K562 (cell line): ENCODE measurements at regions not wholly inside any gene's neighbourhood (a gene's known extent, or its start where the extent isn't known, plus 50 kb on each side); places are given as distances from the start of the nearest gene placed in this dataset.

Source experiments
- ATAC-seq: fragments of 200-7000 bp; cut with Tn5 transposase; 3 replicates; pipeline ENCODE4 v1.9.1; 2020; ENCODE audit warnings: moderate library complexity
- BruUV-seq: library from RNA; stranded (reverse); fragments of 400-500 nt; replicated peaks from 2 replicates; lab custom pipeline; 2021; lab: Mats Ljungman, UMichigan
- CTCF ChIA-PET: fragments of 300-600 bp; formaldehyde crosslinking; extraction: SDS; loops from one replicate; lab custom pipeline; 2021; ENCODE audit warnings: low intra/inter-chr PET ratio; lab: Yijun Ruan, JAX
- POLR2A ChIA-PET: fragments of 300-600, 350-650 bp; sonication (Branson Sonifier 250); formaldehyde crosslinking; extraction: SDS; loops from one replicate; lab custom pipeline; 2021; ENCODE audit warnings: antibody characterized with exemption, inconsistent platforms; lab: Yijun Ruan, JAX
- DNase-seq, 4 experiments: peaks; one replicate each; pipeline versions ENCODE4 v3.0.0 to v3.0.0-alpha.2; 2011 to 2018; ENCODE audit warnings: low spot score in 3 of 4, mixed read lengths in 3 of 4; ENCODE audit errors: extremely low read depth in 1 of 4
- FAIRE-seq: peaks from 2 replicates; lab custom pipeline; 2011; peaks lifted over from hg19 to GRCh38; lab: Jason Lieb, UNC
- H2AFZ ChIP-seq: 2 replicates; pipeline ENCODE4 v1.6.0; 2011; ENCODE audit warnings: low read depth, low read length, control low read depth, inconsistent platforms
- H3K27ac ChIP-seq: fragments of 200-600 bp; 3 replicates; pipeline ENCODE4 v1.8.0; 2011; ENCODE audit warnings: low read depth, mild to moderate bottlenecking, control low read depth, inconsistent platforms, low read length, moderate library complexity, mixed read lengths; ENCODE audit errors: extremely low read depth
- H3K27me3 ChIP-seq, 2 experiments: fragments of 300-600 bp in 1 of 2; 2 replicates in 1 of 2; 3 replicates in 1 of 2; pipeline versions ENCODE4 v1.6.0 to v1.8.0; 2011; ENCODE audit warnings: inconsistent platforms in 2 of 2, low read length in 2 of 2, mild to moderate bottlenecking in 1 of 2, mixed read lengths in 1 of 2, moderate library complexity in 1 of 2; ENCODE audit not compliant: control insufficient read depth in 2 of 2, insufficient read depth in 2 of 2
- H3K36me3 ChIP-seq: fragments of 300-600 bp; 3 replicates; pipeline ENCODE4 v1.8.0; 2011; ENCODE audit warnings: mild to moderate bottlenecking, low read length, inconsistent platforms; ENCODE audit not compliant: control insufficient read depth, insufficient read depth
- H3K4me1 ChIP-seq, 2 experiments: fragments of 200-600 bp in 1 of 2; replicated peaks in 1 of 2; 2 replicates in 1 of 2; 3 replicates in 1 of 2; pipeline versions ENCODE4 v1.5.1 to v1.8.0; 2011; ENCODE audit warnings: inconsistent platforms in 2 of 2, low read length in 2 of 2, mild to moderate bottlenecking in 1 of 2, mixed read lengths in 1 of 2, moderate library complexity in 1 of 2; ENCODE audit not compliant: control insufficient read depth in 2 of 2, insufficient read depth in 2 of 2
- H3K4me2 ChIP-seq: 2 replicates; pipeline ENCODE4 v1.6.1; 2011; ENCODE audit warnings: low read length, control low read depth, inconsistent platforms, mixed read lengths; ENCODE audit not compliant: insufficient read depth
- H3K4me3 ChIP-seq: fragments of 200-600 bp; sonication (generic), shearing (Covaris generic); 2 replicates; pipeline ENCODE4 v1.5.1; 2016; ENCODE audit warnings: control low read depth, inconsistent platforms
- H3K79me2 ChIP-seq: fragments of 200-600 bp; 3 replicates; pipeline ENCODE4 v1.8.0; 2011; ENCODE audit warnings: low read length, inconsistent platforms; ENCODE audit not compliant: control insufficient read depth, insufficient read depth
- H3K9ac ChIP-seq, 2 experiments: 2 replicates each; pipeline versions ENCODE4 v1.6.0 to v1.6.1; 2011; ENCODE audit warnings: low read depth in 2 of 2, low read length in 2 of 2, control low read depth in 1 of 2, inconsistent platforms in 1 of 2, mild to moderate bottlenecking in 1 of 2, mixed read lengths in 1 of 2; ENCODE audit not compliant: insufficient read depth in 1 of 2
- H3K9me1 ChIP-seq: one replicate; pipeline ENCODE4 v1.6.0; 2011; ENCODE audit warnings: inconsistent platforms, mild to moderate bottlenecking, low read length, moderate library complexity; ENCODE audit not compliant: control insufficient read depth, insufficient read depth
- H3K9me3 ChIP-seq: replicated peaks from 2 replicates; pipeline ENCODE4 v1.5.1; 2011; ENCODE audit warnings: low read depth, low read length, inconsistent platforms; ENCODE audit not compliant: control insufficient read depth, insufficient read depth
- H4K20me1 ChIP-seq: replicated peaks from 2 replicates; pipeline ENCODE4 v1.6.1; 2011; ENCODE audit warnings: low read length, inconsistent platforms, mixed read lengths; ENCODE audit not compliant: control insufficient read depth, insufficient read depth
- CHD2 ChIP-seq: IDR thresholded peaks from 2 replicates; pipeline ENCODE4 v1.6.1; 2011; ENCODE audit warnings: low read depth, low read length
- E2F6 ChIP-seq, 2 experiments: IDR thresholded peaks; 2 replicates each; pipeline ENCODE4 v1.6.1; 2011; ENCODE audit warnings: borderline replicate concordance in 1 of 2, control low read depth in 1 of 2, low read depth in 1 of 2, low read length in 1 of 2, mild to moderate bottlenecking in 1 of 2, mixed read lengths in 1 of 2, moderate library complexity in 1 of 2; ENCODE audit not compliant: insufficient read depth in 1 of 2, insufficient read length in 1 of 2, poor library complexity in 1 of 2, severe bottlenecking in 1 of 2; ENCODE audit errors: extremely low read depth in 1 of 2
- GATAD2A ChIP-seq: fragments of 450-650 bp; IDR thresholded peaks from 2 replicates; pipeline ENCODE4 v1.6.1; 2017
- NR3C1 ChIP-seq: sonication (generic); formaldehyde crosslinking; IDR thresholded peaks from 2 replicates; pipeline ENCODE4 v1.8.1; 2022; ENCODE audit warnings: missing genetic modification reagents
- SAP30 ChIP-seq: fragments of 200-600 bp; sonication (generic); IDR thresholded peaks from 2 replicates; pipeline ENCODE4 v1.6.1; 2012; ENCODE audit warnings: borderline replicate concordance, low read depth, mild to moderate bottlenecking, moderate library complexity, low read length, control low read depth, inconsistent platforms; ENCODE audit not compliant: insufficient read depth, poor library complexity, severe bottlenecking
- ZFX ChIP-seq: sonication (generic); formaldehyde crosslinking; IDR thresholded peaks from 2 replicates; pipeline ENCODE4 v1.8.0; 2022; ENCODE audit warnings: mild to moderate bottlenecking, missing genetic modification reagents, moderate library complexity
- ZNF407 ChIP-seq: fragments of 450-650 bp; IDR thresholded peaks from 2 replicates; pipeline ENCODE4 v1.6.1; 2016; ENCODE audit warnings: low read depth
- whole genome bisulfite sequencing: fragments of 100-300 bp; shearing (Covaris generic); methylation state at CpG from one replicate; pipeline ENCODE4 v1.1.6; 2016; ENCODE audit warnings: low coverage, mixed read lengths; ENCODE audit not compliant: insufficient coverage; ENCODE audit errors: missing lambda C conversion rate; 5-methylcytosine and 5-hydroxymethylcytosine counted together
- in situ Hi-C: fragments of 300-500 bp; cut with MboI; formaldehyde crosslinking; loops from 4 replicates; pipeline ENCODE4 v1.15.0; 2018; ENCODE audit warnings: inconsistent platforms, mixed read lengths
- intact Hi-C: fragments of 100-400 bp; cut with micrococcal nuclease; formaldehyde crosslinking; loops from 2 replicates; pipeline ENCODE4 v1.14.2; 2022
- TF ChIP-seq, protein P1 (sequence below): sonication (generic); formaldehyde crosslinking; IDR thresholded peaks from 2 replicates; pipeline ENCODE4 v1.8.0; 2022; ENCODE audit warnings: missing genetic modification reagents, mild to moderate bottlenecking, borderline replicate concordance
- TF ChIP-seq, protein P2 (sequence below): sonication (generic); formaldehyde crosslinking; IDR thresholded peaks from 2 replicates; pipeline ENCODE4 v1.8.0; 2022; ENCODE audit warnings: missing genetic modification reagents, mild to moderate bottlenecking, borderline replicate concordance

DNA sequence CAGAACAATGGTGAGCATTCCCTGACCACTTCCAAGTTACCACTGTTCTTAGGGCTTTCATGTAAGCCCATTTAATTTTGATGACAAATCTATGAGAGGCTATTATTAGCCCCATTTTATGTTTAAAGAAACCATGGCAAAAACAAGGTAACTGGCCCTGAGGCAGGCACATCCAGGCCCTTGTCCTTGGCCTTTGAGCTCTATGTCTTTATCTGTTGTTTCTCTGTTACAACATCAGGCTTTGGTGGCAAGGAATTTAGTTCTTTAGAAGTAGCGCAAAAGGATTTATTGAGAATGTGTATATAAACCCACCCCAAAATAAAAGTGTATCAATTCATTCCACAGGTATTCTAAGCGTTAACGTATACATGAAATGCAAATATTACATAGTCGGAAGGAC is 257.1 kb downstream of the HNMT start:
- Histone ChIP-seq H2AFZ (no peak overlapping the region), H3K36me3 (no peaks in the 10 kb centered on the region), H3K27ac (no peak overlapping the region), H3K9me1 (no peaks in the 10 kb centered on the region), H3K4me1 (no peaks in the 10 kb centered on the region), H3K4me3 (no peak overlapping the region), H3K4me2 (no peak overlapping the region), H3K9me3 (no peaks in the 10 kb centered on the region), H3K27me3 (no peaks in the 10 kb centered on the region), H3K9ac (no peak overlapping the region), H4K20me1 (no peaks in the 10 kb centered on the region), H3K79me2 (no peaks in the 10 kb centered on the region)
- POLR2A ChIA-PET: no interaction called here
- BruUV-seq: no TSS peak
- ATAC-seq: no peak
- CTCF ChIA-PET: no interaction called here
- in situ Hi-C loops: no loop called here
- DNase-seq: no peak
- WGBS: 2% methylated on average over 4 of the region's 4 CpGs
- FAIRE-seq: no peak
- intact Hi-C loops: no loop called here
- no peak for TF ChIP-seq ZNF407
- TF ChIP-seq, protein P1, sequence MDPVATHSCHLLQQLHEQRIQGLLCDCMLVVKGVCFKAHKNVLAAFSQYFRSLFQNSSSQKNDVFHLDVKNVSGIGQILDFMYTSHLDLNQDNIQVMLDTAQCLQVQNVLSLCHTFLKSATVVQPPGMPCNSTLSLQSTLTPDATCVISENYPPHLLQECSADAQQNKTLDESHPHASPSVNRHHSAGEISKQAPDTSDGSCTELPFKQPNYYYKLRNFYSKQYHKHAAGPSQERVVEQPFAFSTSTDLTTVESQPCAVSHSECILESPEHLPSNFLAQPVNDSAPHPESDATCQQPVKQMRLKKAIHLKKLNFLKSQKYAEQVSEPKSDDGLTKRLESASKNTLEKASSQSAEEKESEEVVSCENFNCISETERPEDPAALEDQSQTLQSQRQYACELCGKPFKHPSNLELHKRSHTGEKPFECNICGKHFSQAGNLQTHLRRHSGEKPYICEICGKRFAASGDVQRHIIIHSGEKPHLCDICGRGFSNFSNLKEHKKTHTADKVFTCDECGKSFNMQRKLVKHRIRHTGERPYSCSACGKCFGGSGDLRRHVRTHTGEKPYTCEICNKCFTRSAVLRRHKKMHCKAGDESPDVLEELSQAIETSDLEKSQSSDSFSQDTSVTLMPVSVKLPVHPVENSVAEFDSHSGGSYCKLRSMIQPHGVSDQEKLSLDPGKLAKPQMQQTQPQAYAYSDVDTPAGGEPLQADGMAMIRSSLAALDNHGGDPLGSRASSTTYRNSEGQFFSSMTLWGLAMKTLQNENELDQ (CRISPR knock-in tag): no peak
- TF ChIP-seq ZFX (CRISPR knock-in tag): no peak
- no peak for TF ChIP-seq E2F6 (IDR thresholded peaks at IDR 0.05; ENCODE audit: borderline replicate concordance in 1 of 2, extremely low read depth in 1 of 2, insufficient read depth in 1 of 2, insufficient read length in 1 of 2, low read depth in 1 of 2, low read length in 1 of 2, poor library complexity in 1 of 2, severe bottlenecking in 1 of 2)
- TF ChIP-seq GATAD2A: no peak
- no peak for TF ChIP-seq CHD2
- TF ChIP-seq, protein P2, sequence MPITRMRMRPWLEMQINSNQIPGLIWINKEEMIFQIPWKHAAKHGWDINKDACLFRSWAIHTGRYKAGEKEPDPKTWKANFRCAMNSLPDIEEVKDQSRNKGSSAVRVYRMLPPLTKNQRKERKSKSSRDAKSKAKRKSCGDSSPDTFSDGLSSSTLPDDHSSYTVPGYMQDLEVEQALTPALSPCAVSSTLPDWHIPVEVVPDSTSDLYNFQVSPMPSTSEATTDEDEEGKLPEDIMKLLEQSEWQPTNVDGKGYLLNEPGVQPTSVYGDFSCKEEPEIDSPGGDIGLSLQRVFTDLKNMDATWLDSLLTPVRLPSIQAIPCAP (CRISPR knock-in tag): no peak
- no peak for TF ChIP-seq SAP30
- no peak for TF ChIP-seq NR3C1 (CRISPR knock-in tag)
